Kidney (tissue), 13 donors: ENCODE measurements at regions not wholly inside any gene's neighbourhood (a gene's known extent, or its start where the extent isn't known, plus 50 kb on each side); places are given as distances from the start of the nearest gene placed in this dataset.

ENCODE experiments used
- DNase-seq, 5 donors: peaks; one replicate each; pipeline ENCODE4 v3.0.0-alpha.2; 2013 to 2020
- FAIRE-seq: peaks from 2 replicates; lab custom pipeline; 2012; peaks lifted over from hg19 to GRCh38; lab: Jason Lieb, UNC
- H3K27ac ChIP-seq, 2 donors: one replicate each; pipeline ENCODE4 v1.7.0; 2013; ENCODE audit warnings: low read depth in 2 of 2, low read length in 2 of 2, inconsistent platforms in 1 of 2
- H3K27me3 ChIP-seq: one replicate; pipeline ENCODE4 v1.7.1; 2013; ENCODE audit warnings: low read length, inconsistent platforms; ENCODE audit not compliant: control insufficient read depth, insufficient read depth
- H3K36me3 ChIP-seq, 3 donors: one replicate each; pipeline versions ENCODE4 v1.7.0 to v1.7.1; 2013; ENCODE audit warnings: low read length in 3 of 3, control low read depth in 1 of 3, inconsistent platforms in 1 of 3; ENCODE audit not compliant: insufficient read depth in 3 of 3, control insufficient read depth in 2 of 3
- H3K4me1 ChIP-seq, 3 donors: one replicate each; pipeline versions ENCODE4 v1.7.0 to v1.7.1; 2013; ENCODE audit warnings: low read length in 3 of 3, inconsistent platforms in 1 of 3, low read depth in 1 of 3; ENCODE audit not compliant: control insufficient read depth in 2 of 3, insufficient read depth in 2 of 3
- H3K4me3 ChIP-seq, 3 donors: one replicate each; pipeline versions ENCODE4 v1.7.0 to v1.8.1; 2013; ENCODE audit warnings: low read length in 3 of 3, control low read depth in 1 of 3, inconsistent platforms in 1 of 3
- H3K9ac ChIP-seq, 3 donors: one replicate each; pipeline versions ENCODE4 v1.7.0 to v1.7.1; 2013; ENCODE audit warnings: low read length in 3 of 3, control low read depth in 1 of 3, inconsistent platforms in 1 of 3
- H3K9me3 ChIP-seq, 3 donors: one replicate each; pipeline versions ENCODE4 v1.7.0 to v1.7.1; 2013; ENCODE audit warnings: low read length in 3 of 3, control low read depth in 1 of 3, inconsistent platforms in 1 of 3; ENCODE audit not compliant: control insufficient read depth in 2 of 3, insufficient read depth in 1 of 3
- intact Hi-C: fragments of 100-400 bp; cut with DNase I; formaldehyde crosslinking; loops from one replicate; pipeline ENCODE4 v1.11.1; 2022
- TF ChIP-seq, protein P1 (sequence below): IDR thresholded peaks from 3 replicates; pipeline ENCODE4 v1.5.1; 2012; ENCODE audit warnings: mild to moderate bottlenecking, moderate library complexity, borderline replicate concordance; ENCODE audit not compliant: insufficient read depth; ENCODE audit errors: extremely low read depth
- donor health status: control.
- donor health status: control.
- donor health status: control.
- donor health status: control.
- donor health status: control.
- donor health status: DM: yes; HTN: yes; CAD: no.
- donor health status: Normal renal cell carcinoma (clear cell type).

DNA sequence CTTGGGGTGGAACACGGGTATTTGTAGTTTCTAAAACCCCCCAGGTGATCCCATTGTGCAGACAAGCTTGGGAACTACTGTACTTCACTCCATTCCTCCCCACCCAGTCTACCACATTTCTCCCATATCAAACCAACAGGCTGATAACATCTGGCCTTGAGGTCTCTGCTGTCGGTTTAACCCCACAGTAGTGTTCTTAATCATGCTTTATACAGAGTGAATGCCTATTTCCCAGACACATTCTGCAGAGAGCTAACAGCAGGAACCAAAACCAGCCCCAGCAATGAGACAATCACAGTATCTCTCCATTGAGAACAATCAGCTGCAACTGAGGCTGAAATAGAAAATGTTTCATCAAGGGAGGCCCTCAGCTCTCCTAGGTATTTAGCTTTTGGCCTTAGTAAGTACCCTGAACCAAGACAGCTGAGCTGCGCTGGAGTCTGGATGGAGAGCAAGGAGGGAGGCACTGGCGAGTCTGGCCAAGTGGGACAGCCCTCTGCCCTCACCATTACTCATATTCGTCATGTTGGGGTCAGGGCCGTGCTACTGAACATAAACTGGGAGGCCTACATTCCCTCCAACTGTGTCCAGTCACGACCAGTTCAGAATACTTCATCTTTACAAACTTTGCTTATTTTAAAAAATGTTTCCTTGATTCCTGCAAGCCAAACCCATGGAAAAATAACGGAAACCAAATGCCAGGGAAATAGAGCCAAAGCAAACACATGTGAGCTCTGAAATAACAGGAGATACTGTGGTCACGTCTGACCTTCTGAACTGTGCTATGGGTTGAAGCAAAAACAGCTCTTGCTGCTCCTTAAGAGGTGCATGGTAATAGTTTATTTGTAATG, 81.0 kb downstream of the CCDC34 start:
- H3K9me3 ChIP-seq, result no peaks in the 10 kb centered on the region

DNA sequence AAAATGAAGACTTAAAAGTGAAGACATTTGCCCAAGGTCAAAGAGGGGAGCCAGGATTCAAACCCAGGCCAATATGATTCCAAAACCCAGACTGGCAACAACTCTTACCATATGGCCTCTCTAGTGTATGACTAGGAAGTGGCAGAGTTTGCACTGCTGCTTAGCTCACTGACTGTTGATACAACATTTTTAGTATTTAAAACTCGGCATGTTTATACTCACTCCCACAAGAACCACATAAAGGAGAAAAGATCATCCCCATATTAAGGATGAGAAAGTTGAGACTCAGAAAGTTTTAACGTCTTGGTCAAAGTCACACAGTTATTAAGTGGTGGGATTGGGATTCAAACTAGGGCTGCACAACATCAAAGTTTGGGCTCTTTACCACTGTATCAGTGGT, 81.7 kb downstream of the CCDC34 start:
- Histone ChIP-seq H3K27me3 (no peaks in the 10 kb centered on the region), H3K4me1 (peaks cover 3 to 4% (median 4%) of the 10 kb centered on the region in 3 donors), H3K27ac (no peak overlapping the region), H3K9ac (no peak overlapping the region), H3K9me3 (no peaks in the 10 kb centered on the region), H3K36me3 (no peaks in the 10 kb centered on the region), H3K4me3 (no peak overlapping the region)
- no peak for DNase-seq
- TF ChIP-seq, protein P1, sequence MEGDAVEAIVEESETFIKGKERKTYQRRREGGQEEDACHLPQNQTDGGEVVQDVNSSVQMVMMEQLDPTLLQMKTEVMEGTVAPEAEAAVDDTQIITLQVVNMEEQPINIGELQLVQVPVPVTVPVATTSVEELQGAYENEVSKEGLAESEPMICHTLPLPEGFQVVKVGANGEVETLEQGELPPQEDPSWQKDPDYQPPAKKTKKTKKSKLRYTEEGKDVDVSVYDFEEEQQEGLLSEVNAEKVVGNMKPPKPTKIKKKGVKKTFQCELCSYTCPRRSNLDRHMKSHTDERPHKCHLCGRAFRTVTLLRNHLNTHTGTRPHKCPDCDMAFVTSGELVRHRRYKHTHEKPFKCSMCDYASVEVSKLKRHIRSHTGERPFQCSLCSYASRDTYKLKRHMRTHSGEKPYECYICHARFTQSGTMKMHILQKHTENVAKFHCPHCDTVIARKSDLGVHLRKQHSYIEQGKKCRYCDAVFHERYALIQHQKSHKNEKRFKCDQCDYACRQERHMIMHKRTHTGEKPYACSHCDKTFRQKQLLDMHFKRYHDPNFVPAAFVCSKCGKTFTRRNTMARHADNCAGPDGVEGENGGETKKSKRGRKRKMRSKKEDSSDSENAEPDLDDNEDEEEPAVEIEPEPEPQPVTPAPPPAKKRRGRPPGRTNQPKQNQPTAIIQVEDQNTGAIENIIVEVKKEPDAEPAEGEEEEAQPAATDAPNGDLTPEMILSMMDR, result no peak
- intact Hi-C loops, result no loop called here
- FAIRE-seq, result no peak

More for the DNA sequence above, 81.0 kb downstream of the CCDC34 start:
- H3K4me1 ChIP-seq, result peaks cover 3 to 4% (median 4%) of the 10 kb centered on the region in 3 donors
- H3K27ac ChIP-seq, result no peak overlapping the region
- no peak for FAIRE-seq
- no peak overlapping the region for H3K9ac ChIP-seq
- H3K36me3 ChIP-seq, result no peaks in the 10 kb centered on the region
- no peak overlapping the region for H3K4me3 ChIP-seq
- intact Hi-C loops, result no loop called here
- H3K27me3 ChIP-seq, result no peaks in the 10 kb centered on the region
- peak; percentile 59 to 92 (median 81) for DNase-seq
- TF ChIP-seq, protein P1, result no peak

DNA sequence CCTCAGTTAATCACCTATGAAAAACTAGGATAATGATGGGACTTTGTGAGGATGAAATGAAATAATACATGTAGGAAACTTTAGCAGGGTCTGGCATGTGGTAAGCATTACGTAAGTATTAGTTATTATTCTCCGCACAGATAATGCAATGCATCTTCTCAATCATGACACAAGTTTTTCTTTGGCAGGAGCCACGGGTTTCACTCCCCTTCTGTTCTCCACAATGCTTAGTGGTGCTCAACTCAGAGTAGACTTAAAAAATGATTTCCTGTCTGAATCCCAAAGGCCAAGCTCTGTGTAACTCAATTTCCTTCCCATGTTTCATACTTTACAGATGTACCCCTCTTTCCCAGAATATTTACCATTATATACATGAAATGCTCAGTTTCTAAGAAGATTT, 82.9 kb downstream of the CCDC34 start:
- Histone ChIP-seq H3K4me1 (peaks cover 3 to 4% (median 4%) of the 10 kb centered on the region in 3 donors), H3K9me3 (no peaks in the 10 kb centered on the region), H3K27ac (no peak overlapping the region), H3K27me3 (no peaks in the 10 kb centered on the region), H3K4me3 (no peak overlapping the region), H3K36me3 (no peaks in the 10 kb centered on the region), H3K9ac (no peak overlapping the region)
- TF ChIP-seq, protein P1, result no peak
- FAIRE-seq (no peak), DNase-seq (peak in 1 of 5 donors; percentile 13)
- intact Hi-C loops, result no loop called here
